K562 (cell line): ENCODE measurements at regions not wholly inside any gene's neighbourhood (a gene's known extent, or its start where the extent isn't known, plus 50 kb on each side); places are given as distances from the start of the nearest gene placed in this dataset.

Experiments
- CREM ChIP-seq: IDR thresholded peaks from 2 replicates; pipeline ENCODE4 v1.6.1; 2014; ENCODE audit warnings: antibody characterized with exemption, low read depth
- KDM1A ChIP-seq, 2 experiments: fragments of 450-650 bp; IDR thresholded peaks; 2 replicates each; pipeline ENCODE4 v1.6.1; 2016; ENCODE audit warnings: mild to moderate bottlenecking in 2 of 2
- MEF2A ChIP-seq: IDR thresholded peaks from 2 replicates; pipeline ENCODE4 v1.6.1; 2011; ENCODE audit warnings: low read depth, mild to moderate bottlenecking, low read length, moderate library complexity; ENCODE audit not compliant: control insufficient read depth
- MXI1 ChIP-seq: IDR thresholded peaks from 2 replicates; pipeline ENCODE4 v1.6.1; 2011; ENCODE audit warnings: low read depth, mild to moderate bottlenecking, improper control_type of control experiment, low read length
- POLR2AphosphoS5 ChIP-seq: IDR thresholded peaks from 2 replicates; pipeline ENCODE4 v1.6.1; 2011; ENCODE audit warnings: mild to moderate bottlenecking, low read depth, low read length, moderate library complexity; ENCODE audit not compliant: control insufficient read depth, insufficient read depth
- ZNF766 ChIP-seq: fragments of 200-800 bp; sonication (Bioruptor generic); conservative IDR thresholded peaks from 2 replicates; pipeline ENCODE4 v1.6.1; 2016; ENCODE audit warnings: missing genetic modification characterization, missing compliant biosample characterization
- TF ChIP-seq, protein P1 (sequence below): fragments of 450-650 bp; formaldehyde crosslinking; IDR thresholded peaks from 2 replicates; pipeline ENCODE4 v1.4.0; 2022; ENCODE audit warnings: missing genetic modification characterization
- TF ChIP-seq, protein P2 (sequence below): fragments of 250-450 bp; sonication (Bioruptor Pico); IDR thresholded peaks from 2 replicates; pipeline ENCODE4 v1.4.0; 2020; ENCODE audit warnings: borderline replicate concordance
- TF ChIP-seq, protein P3 (sequence below): sonication (generic); formaldehyde crosslinking; IDR thresholded peaks from 2 replicates; pipeline ENCODE4 v1.8.1; 2023; ENCODE audit warnings: missing genetic modification reagents, mild to moderate bottlenecking, borderline replicate concordance
- TF ChIP-seq, protein P4 (sequence below), 3 experiments: IDR thresholded peaks in 2 of 3; conservative IDR thresholded peaks in 1 of 3; 2 replicates each; pipeline ENCODE4 v1.5.1; 2011 to 2012; ENCODE audit warnings: low read length in 3 of 3, mild to moderate bottlenecking in 3 of 3, control low read depth in 2 of 3, improper control_type of control experiment in 1 of 3, inconsistent platforms in 1 of 3, low read depth in 1 of 3, mixed read lengths in 1 of 3, moderate library complexity in 1 of 3; ENCODE audit not compliant: insufficient read depth in 2 of 3

DNA sequence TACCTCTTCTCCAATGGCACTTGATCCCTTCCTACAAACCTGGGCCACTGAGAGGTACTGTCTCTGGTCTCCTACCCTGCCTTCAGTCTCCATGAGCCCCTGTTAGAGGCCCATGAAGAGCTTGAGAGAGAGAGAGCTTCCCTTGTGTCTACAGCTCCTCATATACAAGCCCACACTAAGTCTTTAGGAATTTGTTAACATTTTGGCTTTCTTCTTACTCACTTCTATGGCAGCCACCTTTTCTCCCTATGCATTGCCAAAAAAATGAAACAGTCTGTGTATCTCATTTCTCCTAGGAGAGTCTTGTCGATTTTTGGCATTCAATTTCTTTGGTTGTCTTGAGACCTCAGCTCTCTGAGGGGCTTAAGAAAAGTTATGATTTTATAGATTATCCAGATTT lies 90.9 kb upstream of the LNX1 start:
- TF ChIP-seq POLR2AphosphoS5 (no peak), MEF2A (no peak), ZNF766 (CRISPR knock-in tag) (no peak), KDM1A (IDR thresholded peaks at IDR 0.05) (no peak), MXI1 (no peak), CREM (no peak)
- TF ChIP-seq, protein P1, sequence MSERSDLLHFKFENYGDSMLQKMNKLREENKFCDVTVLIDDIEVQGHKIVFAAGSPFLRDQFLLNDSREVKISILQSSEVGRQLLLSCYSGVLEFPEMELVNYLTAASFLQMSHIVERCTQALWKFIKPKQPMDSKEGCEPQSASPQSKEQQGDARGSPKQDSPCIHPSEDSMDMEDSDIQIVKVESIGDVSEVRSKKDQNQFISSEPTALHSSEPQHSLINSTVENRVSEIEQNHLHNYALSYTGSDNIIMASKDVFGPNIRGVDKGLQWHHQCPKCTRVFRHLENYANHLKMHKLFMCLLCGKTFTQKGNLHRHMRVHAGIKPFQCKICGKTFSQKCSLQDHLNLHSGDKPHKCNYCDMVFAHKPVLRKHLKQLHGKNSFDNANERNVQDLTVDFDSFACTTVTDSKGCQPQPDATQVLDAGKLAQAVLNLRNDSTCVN (CRISPR knock-in tag): no peak
- TF ChIP-seq, protein P2, sequence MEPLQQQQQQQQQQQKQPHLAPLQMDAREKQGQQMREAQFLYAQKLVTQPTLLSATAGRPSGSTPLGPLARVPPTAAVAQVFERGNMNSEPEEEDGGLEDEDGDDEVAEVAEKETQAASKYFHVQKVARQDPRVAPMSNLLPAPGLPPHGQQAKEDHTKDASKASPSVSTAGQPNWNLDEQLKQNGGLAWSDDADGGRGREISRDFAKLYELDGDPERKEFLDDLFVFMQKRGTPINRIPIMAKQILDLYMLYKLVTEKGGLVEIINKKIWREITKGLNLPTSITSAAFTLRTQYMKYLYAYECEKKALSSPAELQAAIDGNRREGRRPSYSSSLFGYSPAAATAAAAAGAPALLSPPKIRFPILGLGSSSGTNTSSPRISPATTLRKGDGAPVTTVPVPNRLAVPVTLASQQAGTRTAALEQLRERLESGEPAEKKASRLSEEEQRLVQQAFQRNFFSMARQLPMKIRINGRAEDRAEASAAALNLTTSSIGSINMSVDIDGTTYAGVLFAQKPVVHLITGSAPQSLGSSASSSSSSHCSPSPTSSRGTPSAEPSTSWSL: no peak
- TF ChIP-seq, protein P3, sequence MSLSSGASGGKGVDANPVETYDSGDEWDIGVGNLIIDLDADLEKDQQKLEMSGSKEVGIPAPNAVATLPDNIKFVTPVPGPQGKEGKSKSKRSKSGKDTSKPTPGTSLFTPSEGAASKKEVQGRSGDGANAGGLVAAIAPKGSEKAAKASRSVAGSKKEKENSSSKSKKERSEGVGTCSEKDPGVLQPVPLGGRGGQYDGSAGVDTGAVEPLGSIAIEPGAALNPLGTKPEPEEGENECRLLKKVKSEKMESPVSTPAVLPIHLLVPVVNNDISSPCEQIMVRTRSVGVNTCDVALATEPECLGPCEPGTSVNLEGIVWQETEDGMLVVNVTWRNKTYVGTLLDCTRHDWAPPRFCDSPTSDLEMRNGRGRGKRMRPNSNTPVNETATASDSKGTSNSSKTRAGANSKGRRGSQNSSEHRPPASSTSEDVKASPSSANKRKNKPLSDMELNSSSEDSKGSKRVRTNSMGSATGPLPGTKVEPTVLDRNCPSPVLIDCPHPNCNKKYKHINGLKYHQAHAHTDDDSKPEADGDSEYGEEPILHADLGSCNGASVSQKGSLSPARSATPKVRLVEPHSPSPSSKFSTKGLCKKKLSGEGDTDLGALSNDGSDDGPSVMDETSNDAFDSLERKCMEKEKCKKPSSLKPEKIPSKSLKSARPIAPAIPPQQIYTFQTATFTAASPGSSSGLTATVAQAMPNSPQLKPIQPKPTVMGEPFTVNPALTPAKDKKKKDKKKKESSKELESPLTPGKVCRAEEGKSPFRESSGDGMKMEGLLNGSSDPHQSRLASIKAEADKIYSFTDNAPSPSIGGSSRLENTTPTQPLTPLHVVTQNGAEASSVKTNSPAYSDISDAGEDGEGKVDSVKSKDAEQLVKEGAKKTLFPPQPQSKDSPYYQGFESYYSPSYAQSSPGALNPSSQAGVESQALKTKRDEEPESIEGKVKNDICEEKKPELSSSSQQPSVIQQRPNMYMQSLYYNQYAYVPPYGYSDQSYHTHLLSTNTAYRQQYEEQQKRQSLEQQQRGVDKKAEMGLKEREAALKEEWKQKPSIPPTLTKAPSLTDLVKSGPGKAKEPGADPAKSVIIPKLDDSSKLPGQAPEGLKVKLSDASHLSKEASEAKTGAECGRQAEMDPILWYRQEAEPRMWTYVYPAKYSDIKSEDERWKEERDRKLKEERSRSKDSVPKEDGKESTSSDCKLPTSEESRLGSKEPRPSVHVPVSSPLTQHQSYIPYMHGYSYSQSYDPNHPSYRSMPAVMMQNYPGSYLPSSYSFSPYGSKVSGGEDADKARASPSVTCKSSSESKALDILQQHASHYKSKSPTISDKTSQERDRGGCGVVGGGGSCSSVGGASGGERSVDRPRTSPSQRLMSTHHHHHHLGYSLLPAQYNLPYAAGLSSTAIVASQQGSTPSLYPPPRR (CRISPR knock-in tag): no peak
- TF ChIP-seq, protein P4, sequence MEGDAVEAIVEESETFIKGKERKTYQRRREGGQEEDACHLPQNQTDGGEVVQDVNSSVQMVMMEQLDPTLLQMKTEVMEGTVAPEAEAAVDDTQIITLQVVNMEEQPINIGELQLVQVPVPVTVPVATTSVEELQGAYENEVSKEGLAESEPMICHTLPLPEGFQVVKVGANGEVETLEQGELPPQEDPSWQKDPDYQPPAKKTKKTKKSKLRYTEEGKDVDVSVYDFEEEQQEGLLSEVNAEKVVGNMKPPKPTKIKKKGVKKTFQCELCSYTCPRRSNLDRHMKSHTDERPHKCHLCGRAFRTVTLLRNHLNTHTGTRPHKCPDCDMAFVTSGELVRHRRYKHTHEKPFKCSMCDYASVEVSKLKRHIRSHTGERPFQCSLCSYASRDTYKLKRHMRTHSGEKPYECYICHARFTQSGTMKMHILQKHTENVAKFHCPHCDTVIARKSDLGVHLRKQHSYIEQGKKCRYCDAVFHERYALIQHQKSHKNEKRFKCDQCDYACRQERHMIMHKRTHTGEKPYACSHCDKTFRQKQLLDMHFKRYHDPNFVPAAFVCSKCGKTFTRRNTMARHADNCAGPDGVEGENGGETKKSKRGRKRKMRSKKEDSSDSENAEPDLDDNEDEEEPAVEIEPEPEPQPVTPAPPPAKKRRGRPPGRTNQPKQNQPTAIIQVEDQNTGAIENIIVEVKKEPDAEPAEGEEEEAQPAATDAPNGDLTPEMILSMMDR (IDR thresholded peaks at IDR 0.05 in 2 of 3, conservative IDR thresholded peaks at IDR 0.05 in 1 of 3; ENCODE audit: insufficient read depth in 2 of 3, low read depth in 1 of 3, low read length in 3 of 3): no peak
